ENCODE measurements at regions not wholly inside any gene's neighbourhood (a gene's known extent, or its start where the extent isn't known, plus 50 kb on each side); places are given as distances from the start of the nearest gene placed in this dataset.

- H3K9me2 ChIP-seq (ENCODE audit: insufficient read depth): no peaks in the 10 kb centered on the region
- no peaks in the 10 kb centered on the region for H3K27me3 ChIP-seq (ENCODE audit: insufficient read depth)
- Mint-ChIP-seq H3K9me3 (no peaks in the 10 kb centered on the region), H3K4me1 (no peaks in the 10 kb centered on the region), H3K4me3 (no peak overlapping the region), H3K27me3 (ENCODE audit: insufficient read depth, low read depth, poor library complexity) (no peaks in the 10 kb centered on the region), H3K36me3 (ENCODE audit: low read depth) (no peaks in the 10 kb centered on the region), H3K27ac (no peak overlapping the region)
- H3K4me3 ChIP-seq: no peak overlapping the region
- no peaks in the 10 kb centered on the region for H3K79me2 ChIP-seq (replicated peaks; ENCODE audit: insufficient read depth)
- no peaks in the 10 kb centered on the region for H3F3A ChIP-seq (replicated peaks; ENCODE audit: low read depth)
- DNase-seq (ENCODE audit: low spot score) (no peak), ATAC-seq (no peak)
- no peaks in the 10 kb centered on the region for H3K4me1 ChIP-seq (ENCODE audit: insufficient read depth)
- H3K27ac ChIP-seq (ENCODE audit: low read depth): no peak overlapping the region
- TF ChIP-seq EZH2phosphoT487 (IDR thresholded peaks at IDR 0.05; ENCODE audit: unreplicated experiment): no peak
- no peak for TF ChIP-seq ZNF114 (CRISPR knock-in tag; IDR thresholded peaks at IDR 0.05)
- TF ChIP-seq POLR2AphosphoS5 (IDR thresholded peaks at IDR 0.05; ENCODE audit: low read depth): no peak
- no peak for TF ChIP-seq CREB1 (CRISPR knock-in tag; IDR thresholded peaks at IDR 0.05; ENCODE audit: low read depth)
- no peak for TF ChIP-seq STAT1 (IDR thresholded peaks at IDR 0.05; ENCODE audit: unreplicated experiment)
- no peak for TF ChIP-seq NANOG (IDR thresholded peaks at IDR 0.05; ENCODE audit: borderline replicate concordance)
- TF ChIP-seq CTCF (conservative IDR thresholded peaks at IDR 0.05; ENCODE audit: low read depth in 2 of 2): no peak
- TF ChIP-seq, protein P1, sequence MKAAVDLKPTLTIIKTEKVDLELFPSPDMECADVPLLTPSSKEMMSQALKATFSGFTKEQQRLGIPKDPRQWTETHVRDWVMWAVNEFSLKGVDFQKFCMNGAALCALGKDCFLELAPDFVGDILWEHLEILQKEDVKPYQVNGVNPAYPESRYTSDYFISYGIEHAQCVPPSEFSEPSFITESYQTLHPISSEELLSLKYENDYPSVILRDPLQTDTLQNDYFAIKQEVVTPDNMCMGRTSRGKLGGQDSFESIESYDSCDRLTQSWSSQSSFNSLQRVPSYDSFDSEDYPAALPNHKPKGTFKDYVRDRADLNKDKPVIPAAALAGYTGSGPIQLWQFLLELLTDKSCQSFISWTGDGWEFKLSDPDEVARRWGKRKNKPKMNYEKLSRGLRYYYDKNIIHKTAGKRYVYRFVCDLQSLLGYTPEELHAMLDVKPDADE (IDR thresholded peaks at IDR 0.05): no peak
- TF ChIP-seq, protein P2, sequence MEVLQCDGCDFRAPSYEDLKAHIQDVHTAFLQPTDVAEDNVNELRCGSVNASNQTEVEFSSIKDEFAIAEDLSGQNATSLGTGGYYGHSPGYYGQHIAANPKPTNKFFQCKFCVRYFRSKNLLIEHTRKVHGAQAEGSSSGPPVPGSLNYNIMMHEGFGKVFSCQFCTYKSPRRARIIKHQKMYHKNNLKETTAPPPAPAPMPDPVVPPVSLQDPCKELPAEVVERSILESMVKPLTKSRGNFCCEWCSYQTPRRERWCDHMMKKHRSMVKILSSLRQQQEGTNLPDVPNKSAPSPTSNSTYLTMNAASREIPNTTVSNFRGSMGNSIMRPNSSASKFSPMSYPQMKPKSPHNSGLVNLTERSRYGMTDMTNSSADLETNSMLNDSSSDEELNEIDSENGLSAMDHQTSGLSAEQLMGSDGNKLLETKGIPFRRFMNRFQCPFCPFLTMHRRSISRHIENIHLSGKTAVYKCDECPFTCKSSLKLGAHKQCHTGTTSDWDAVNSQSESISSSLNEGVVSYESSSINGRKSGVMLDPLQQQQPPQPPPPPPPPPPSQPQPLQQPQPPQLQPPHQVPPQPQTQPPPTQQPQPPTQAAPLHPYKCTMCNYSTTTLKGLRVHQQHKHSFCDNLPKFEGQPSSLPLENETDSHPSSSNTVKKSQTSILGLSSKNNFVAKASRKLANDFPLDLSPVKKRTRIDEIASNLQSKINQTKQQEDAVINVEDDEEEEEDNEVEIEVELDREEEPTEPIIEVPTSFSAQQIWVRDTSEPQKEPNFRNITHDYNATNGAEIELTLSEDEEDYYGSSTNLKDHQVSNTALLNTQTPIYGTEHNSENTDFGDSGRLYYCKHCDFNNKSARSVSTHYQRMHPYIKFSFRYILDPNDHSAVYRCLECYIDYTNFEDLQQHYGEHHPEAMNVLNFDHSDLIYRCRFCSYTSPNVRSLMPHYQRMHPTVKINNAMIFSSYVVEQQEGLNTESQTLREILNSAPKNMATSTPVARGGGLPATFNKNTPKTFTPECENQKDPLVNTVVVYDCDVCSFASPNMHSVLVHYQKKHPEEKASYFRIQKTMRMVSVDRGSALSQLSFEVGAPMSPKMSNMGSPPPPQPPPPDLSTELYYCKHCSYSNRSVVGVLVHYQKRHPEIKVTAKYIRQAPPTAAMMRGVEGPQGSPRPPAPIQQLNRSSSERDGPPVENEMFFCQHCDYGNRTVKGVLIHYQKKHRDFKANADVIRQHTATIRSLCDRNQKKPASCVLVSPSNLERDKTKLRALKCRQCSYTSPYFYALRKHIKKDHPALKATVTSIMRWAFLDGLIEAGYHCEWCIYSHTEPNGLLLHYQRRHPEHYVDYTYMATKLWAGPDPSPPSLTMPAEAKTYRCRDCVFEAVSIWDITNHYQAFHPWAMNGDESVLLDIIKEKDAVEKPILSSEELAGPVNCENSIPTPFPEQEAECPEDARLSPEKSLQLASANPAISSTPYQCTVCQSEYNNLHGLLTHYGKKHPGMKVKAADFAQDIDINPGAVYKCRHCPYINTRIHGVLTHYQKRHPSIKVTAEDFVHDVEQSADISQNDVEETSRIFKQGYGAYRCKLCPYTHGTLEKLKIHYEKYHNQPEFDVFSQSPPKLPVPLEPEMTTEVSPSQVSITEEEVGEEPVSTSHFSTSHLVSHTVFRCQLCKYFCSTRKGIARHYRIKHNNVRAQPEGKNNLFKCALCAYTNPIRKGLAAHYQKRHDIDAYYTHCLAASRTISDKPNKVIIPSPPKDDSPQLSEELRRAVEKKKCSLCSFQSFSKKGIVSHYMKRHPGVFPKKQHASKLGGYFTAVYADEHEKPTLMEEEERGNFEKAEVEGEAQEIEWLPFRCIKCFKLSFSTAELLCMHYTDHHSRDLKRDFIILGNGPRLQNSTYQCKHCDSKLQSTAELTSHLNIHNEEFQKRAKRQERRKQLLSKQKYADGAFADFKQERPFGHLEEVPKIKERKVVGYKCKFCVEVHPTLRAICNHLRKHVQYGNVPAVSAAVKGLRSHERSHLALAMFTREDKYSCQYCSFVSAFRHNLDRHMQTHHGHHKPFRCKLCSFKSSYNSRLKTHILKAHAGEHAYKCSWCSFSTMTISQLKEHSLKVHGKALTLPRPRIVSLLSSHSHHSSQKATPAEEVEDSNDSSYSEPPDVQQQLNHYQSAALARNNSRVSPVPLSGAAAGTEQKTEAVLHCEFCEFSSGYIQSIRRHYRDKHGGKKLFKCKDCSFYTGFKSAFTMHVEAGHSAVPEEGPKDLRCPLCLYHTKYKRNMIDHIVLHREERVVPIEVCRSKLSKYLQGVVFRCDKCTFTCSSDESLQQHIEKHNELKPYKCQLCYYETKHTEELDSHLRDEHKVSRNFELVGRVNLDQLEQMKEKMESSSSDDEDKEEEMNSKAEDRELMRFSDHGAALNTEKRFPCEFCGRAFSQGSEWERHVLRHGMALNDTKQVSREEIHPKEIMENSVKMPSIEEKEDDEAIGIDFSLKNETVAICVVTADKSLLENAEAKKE (CRISPR knock-in tag; IDR thresholded peaks at IDR 0.05): no peak
- no peak for TF ChIP-seq JUNB (IDR thresholded peaks at IDR 0.05; ENCODE audit: unreplicated experiment)
- no peak overlapping the region for H2AFZ ChIP-seq
- no peaks in the 10 kb centered on the region for H3K36me3 ChIP-seq (ENCODE audit: insufficient read depth)
- H3K4me2 ChIP-seq: no peak overlapping the region
- no peaks in the 10 kb centered on the region for H4K20me1 ChIP-seq (replicated peaks; ENCODE audit: insufficient read depth)
These were observed 110.9 kb upstream of the PDE7B start for GRCh38 chr6:135740580-135740979.

All from GM23338 (cell line).